H1 (cell line): ENCODE measurements at regions not wholly inside any gene's neighbourhood (a gene's known extent, or its start where the extent isn't known, plus 50 kb on each side); places are given as distances from the start of the nearest gene placed in this dataset.

ENCODE experiments used
- CTCF ChIA-PET: fragments of 300-600 bp; sonication (Branson Sonifier 250); formaldehyde crosslinking; loops from one replicate; lab custom pipeline; 2021; ENCODE audit not compliant: partially characterized antibody; lab: Charles Lee
- POLR2A ChIA-PET: fragments of 300-600 bp; sonication (Branson Sonifier 250); formaldehyde crosslinking; loops from one replicate; lab custom pipeline; 2021; ENCODE audit warnings: inconsistent platforms; ENCODE audit not compliant: partially characterized antibody; lab: Charles Lee
- DNase-seq, 2 experiments: peaks; one replicate each; pipeline versions ENCODE4 v3.0.0 to v3.0.0-alpha.2; 2010 to 2022; ENCODE audit warnings: low spot score in 2 of 2, low read depth in 1 of 2, mixed read lengths in 1 of 2
- FAIRE-seq: peaks from 2 replicates; lab custom pipeline; 2011; peaks lifted over from hg19 to GRCh38; lab: Jason Lieb, UNC
- H2AFZ ChIP-seq: 2 replicates; pipeline ENCODE4 v1.8.1; 2012; ENCODE audit warnings: low read length, inconsistent platforms
- H2AK5ac ChIP-seq: 2 replicates; pipeline ENCODE4 v1.6.1; 2013; ENCODE audit warnings: low read depth, low read length
- H2BK120ac ChIP-seq: replicated peaks from 2 replicates; pipeline ENCODE3; 2013; ENCODE audit warnings: low read depth, low read length, inconsistent platforms
- H2BK12ac ChIP-seq: 2 replicates; pipeline ENCODE4 v1.6.1; 2013; ENCODE audit warnings: low read depth, low read length
- H2BK15ac ChIP-seq: 2 replicates; pipeline ENCODE4 v1.6.1; 2013; ENCODE audit warnings: low read length
- H2BK20ac ChIP-seq: 2 replicates; pipeline ENCODE4 v1.6.1; 2013; ENCODE audit warnings: low read length
- H2BK5ac ChIP-seq: 2 replicates; pipeline ENCODE4 v1.6.1; 2013; ENCODE audit warnings: low read depth, low read length
- H3K14ac ChIP-seq: 2 replicates; pipeline ENCODE4 v1.6.1; 2013; ENCODE audit warnings: inconsistent platforms; ENCODE audit not compliant: insufficient read length
- H3K18ac ChIP-seq: 2 replicates; pipeline ENCODE4 v1.6.1; 2013; ENCODE audit warnings: low read length; ENCODE audit errors: extremely low read depth
- H3K23ac ChIP-seq: 2 replicates; pipeline ENCODE4 v1.6.1; 2013; ENCODE audit warnings: inconsistent platforms; ENCODE audit not compliant: insufficient read length
- H3K23me2 ChIP-seq: 2 replicates; pipeline ENCODE4 v1.6.1; 2013; ENCODE audit warnings: low read depth, low read length
- H3K27ac ChIP-seq: 2 replicates; pipeline ENCODE4 v1.6.1; 2011; ENCODE audit warnings: low read depth, low read length, inconsistent platforms
- H3K27me3 ChIP-seq, 4 experiments: replicated peaks in 1 of 4; 1 replicate in 1 of 4; 2 replicates in 3 of 4; pipeline versions ENCODE4 v1.6.1 to v1.8.1; 2011 to 2013; ENCODE audit warnings: low read length in 3 of 4, mild to moderate bottlenecking in 3 of 4, inconsistent platforms in 2 of 4, mixed read lengths in 2 of 4, moderate library complexity in 1 of 4; ENCODE audit not compliant: control insufficient read depth in 3 of 4, insufficient read depth in 3 of 4; ENCODE audit errors: extremely low read depth in 1 of 4
- H3K36me3 ChIP-seq, 4 experiments: 2 replicates each; pipeline versions ENCODE4 v1.6.1 to v1.8.1; 2011 to 2013; ENCODE audit warnings: mild to moderate bottlenecking in 4 of 4, low read length in 3 of 4, moderate library complexity in 2 of 4, control low read depth in 1 of 4, inconsistent platforms in 1 of 4; ENCODE audit not compliant: insufficient read depth in 4 of 4, control insufficient read depth in 2 of 4
- H3K4ac ChIP-seq: replicated peaks from 2 replicates; pipeline ENCODE3; 2013; ENCODE audit warnings: low read length, low read depth, mixed read lengths, inconsistent platforms; ENCODE audit not compliant: insufficient read length
- H3K4me1 ChIP-seq, 4 experiments: replicated peaks in 1 of 4; 1 replicate in 1 of 4; 2 replicates in 3 of 4; pipeline versions ENCODE4 v1.6.1 to v1.8.1; 2011 to 2013; ENCODE audit warnings: low read length in 3 of 4, inconsistent platforms in 2 of 4, mixed read lengths in 1 of 4; ENCODE audit not compliant: insufficient read depth in 4 of 4, control insufficient read depth in 3 of 4
- H3K4me2 ChIP-seq, 2 experiments: 2 replicates each; pipeline versions ENCODE4 v1.6.1 to v1.8.1; 2011 to 2013; ENCODE audit warnings: low read depth in 2 of 2, low read length in 2 of 2, control low read depth in 1 of 2, inconsistent platforms in 1 of 2, mild to moderate bottlenecking in 1 of 2; ENCODE audit not compliant: insufficient read depth in 1 of 2
- H3K4me3 ChIP-seq, 4 experiments: fragments of 200-600, 300-600 bp in 1 of 4; sonication (generic), shearing (Covaris generic), sonication (Bioruptor Twin) in 1 of 4; 2 replicates each; pipeline versions ENCODE4 v1.5.1 to v1.8.1; 2011 to 2016; ENCODE audit warnings: low read length in 4 of 4, low read depth in 3 of 4, control low read depth in 2 of 4, inconsistent platforms in 2 of 4, mild to moderate bottlenecking in 2 of 4, mixed read lengths in 1 of 4, moderate library complexity in 1 of 4; ENCODE audit not compliant: insufficient read depth in 2 of 4; ENCODE audit errors: extremely low read depth in 1 of 4
- H3K56ac ChIP-seq: replicated peaks from 2 replicates; pipeline ENCODE3; 2013; ENCODE audit warnings: low read depth, mild to moderate bottlenecking, mixed read lengths, low read length, inconsistent platforms; ENCODE audit not compliant: insufficient read length
- H3K79me1 ChIP-seq: 2 replicates; pipeline ENCODE4 v1.6.1; 2013; ENCODE audit warnings: low read depth, low read length, control low read depth
- H3K79me2 ChIP-seq, 2 experiments: 2 replicates each; pipeline versions ENCODE4 v1.6.1 to v1.8.1; 2012 to 2013; ENCODE audit warnings: low read length in 2 of 2, mild to moderate bottlenecking in 2 of 2, inconsistent platforms in 1 of 2; ENCODE audit not compliant: insufficient read depth in 2 of 2, control insufficient read depth in 1 of 2
- H3K9ac ChIP-seq, 4 experiments: replicated peaks in 1 of 4; 1 replicate in 1 of 4; 2 replicates in 3 of 4; pipeline versions ENCODE4 v1.6.1 to v1.8.1; 2011 to 2013; ENCODE audit warnings: low read depth in 3 of 4, low read length in 3 of 4, control low read depth in 2 of 4, mild to moderate bottlenecking in 2 of 4, moderate library complexity in 2 of 4, inconsistent platforms in 1 of 4; ENCODE audit errors: extremely low read depth in 1 of 4
- H3K9me3 ChIP-seq, 2 experiments: 2 replicates each; pipeline versions ENCODE4 v1.6.1 to v1.8.1; 2012 to 2013; ENCODE audit warnings: mild to moderate bottlenecking in 2 of 2, moderate library complexity in 2 of 2, control low read depth in 1 of 2, inconsistent platforms in 1 of 2, low read depth in 1 of 2, low read length in 1 of 2, mixed read lengths in 1 of 2; ENCODE audit not compliant: insufficient read depth in 2 of 2
- H4K20me1 ChIP-seq, 2 experiments: replicated peaks in 1 of 2; 2 replicates each; pipeline versions ENCODE3 to v1.8.1; 2011 to 2013; ENCODE audit warnings: inconsistent platforms in 2 of 2, low read length in 2 of 2, mild to moderate bottlenecking in 1 of 2; ENCODE audit not compliant: insufficient read depth in 2 of 2, control insufficient read depth in 1 of 2
- H4K5ac ChIP-seq: 2 replicates; pipeline ENCODE4 v1.6.1; 2013; ENCODE audit warnings: low read length, low read depth, mixed read lengths, inconsistent platforms; ENCODE audit not compliant: insufficient read length
- H4K8ac ChIP-seq: 2 replicates; pipeline ENCODE4 v1.8.0; 2013; ENCODE audit warnings: mild to moderate bottlenecking, moderate library complexity, low read length, inconsistent platforms; ENCODE audit not compliant: insufficient read depth; ENCODE audit errors: extremely low read depth
- H4K91ac ChIP-seq: replicated peaks from 2 replicates; pipeline ENCODE3; 2013; ENCODE audit warnings: low read length, mixed read lengths, inconsistent platforms; ENCODE audit not compliant: insufficient read length
- CBX8 ChIP-seq: fragments of 300-800, 300-1000 bp; sonication (generic); IDR thresholded peaks from 2 replicates; pipeline ENCODE4 v1.7.1; 2016; ENCODE audit warnings: low read depth, low read length, borderline replicate concordance
- CHD1 ChIP-seq: IDR thresholded peaks from 2 replicates; pipeline ENCODE4 v1.6.1; 2012; ENCODE audit warnings: low read depth, low read length, improper control_type of control experiment
- GABPA ChIP-seq: IDR thresholded peaks from 2 replicates; pipeline ENCODE4 v1.6.1; 2011; ENCODE audit warnings: mild to moderate bottlenecking, low read length, moderate library complexity, borderline replicate concordance; ENCODE audit not compliant: insufficient read depth
- GTF2F1 ChIP-seq: IDR thresholded peaks from 2 replicates; pipeline ENCODE4 v1.6.1; 2012; ENCODE audit warnings: low read depth, low read length, improper control_type of control experiment, borderline replicate concordance
- NANOG ChIP-seq: IDR thresholded peaks from 2 replicates; pipeline ENCODE4 v1.6.1; 2011; ENCODE audit warnings: low read length, low read depth, mild to moderate bottlenecking, inconsistent platforms; ENCODE audit not compliant: insufficient read depth, poor library complexity, severe bottlenecking
- NRF1 ChIP-seq: IDR thresholded peaks from 2 replicates; pipeline ENCODE4 v1.6.1; 2011; ENCODE audit warnings: mild to moderate bottlenecking, low read depth, low read length, improper control_type of control experiment
- PHF8 ChIP-seq: fragments of 200-600 bp; sonication (generic); conservative IDR thresholded peaks from 2 replicates; pipeline ENCODE4 v1.7.1; 2012; ENCODE audit warnings: low read depth, mild to moderate bottlenecking, inconsistent platforms, low read length, moderate library complexity
- RAD21 ChIP-seq, 2 experiments: IDR thresholded peaks in 1 of 2; conservative IDR thresholded peaks in 1 of 2; 2 replicates each; pipeline ENCODE4 v1.6.1; 2011; ENCODE audit warnings: low read depth in 2 of 2, low read length in 2 of 2, improper control_type of control experiment in 1 of 2, inconsistent platforms in 1 of 2, mild to moderate bottlenecking in 1 of 2, moderate library complexity in 1 of 2
- RNF2 ChIP-seq: fragments of 200-900, 300-1000 bp; sonication (generic); IDR thresholded peaks from 2 replicates; pipeline ENCODE4 v1.7.1; 2016; ENCODE audit warnings: borderline replicate concordance, low read depth, mild to moderate bottlenecking, antibody characterized with exemption, low read length; ENCODE audit not compliant: poor library complexity, severe bottlenecking; ENCODE audit errors: missing control alignments
- SIX5 ChIP-seq: IDR thresholded peaks from 2 replicates; pipeline ENCODE4 v1.6.1; 2011; ENCODE audit warnings: mild to moderate bottlenecking, low read depth, low read length
- SP1 ChIP-seq: IDR thresholded peaks from 2 replicates; pipeline ENCODE4 v1.6.1; 2011; ENCODE audit warnings: low read depth, low read length
- SUZ12 ChIP-seq: fragments of 200-600 bp; sonication (generic); IDR thresholded peaks from 2 replicates; pipeline ENCODE4 v1.6.1; 2012; ENCODE audit warnings: mild to moderate bottlenecking, inconsistent platforms, low read length, moderate library complexity, mixed read lengths
- TAF1 ChIP-seq: IDR thresholded peaks from 2 replicates; pipeline ENCODE4 v1.6.1; 2011; ENCODE audit warnings: mild to moderate bottlenecking, low read depth, low read length
- TEAD4 ChIP-seq: IDR thresholded peaks from 2 replicates; pipeline ENCODE4 v1.6.1; 2012; ENCODE audit warnings: low read depth, low read length, inconsistent platforms, mixed read lengths
- YY1 ChIP-seq: IDR thresholded peaks from 2 replicates; pipeline ENCODE4 v1.6.1; 2011; ENCODE audit warnings: low read depth, mild to moderate bottlenecking, low read length
- WGBS, 2 experiments: shearing (Covaris generic) in 1 of 2; methylation state at CpG; one replicate each; pipeline versions ENCODE4 v1.1.6 to v1.1.7; 2013 to 2015; ENCODE audit warnings: low lambda C conversion rate in 2 of 2, mixed read lengths in 2 of 2, inconsistent platforms in 1 of 2, low coverage in 1 of 2, missing lambda C conversion rate in 1 of 2; ENCODE audit not compliant: insufficient replicate concordance in 2 of 2, insufficient coverage in 1 of 2, insufficient read length in 1 of 2; ENCODE audit errors: extremely low coverage in 1 of 2, missing lambda C conversion rate in 1 of 2; 5-methylcytosine and 5-hydroxymethylcytosine counted together

GRCh38 chr2:146801886-146802285, 1042.9 kb upstream of the ACVR2A start:
- H3K18ac ChIP-seq: no peak overlapping the region
- H3K4me3 ChIP-seq: no peak overlapping the region
- H3K4me1 ChIP-seq: no peaks in the 10 kb centered on the region
- ChIA-PET CTCF (no interaction called here), POLR2A (no interaction called here)
- H3K14ac ChIP-seq: no peak overlapping the region
- no peaks in the 10 kb centered on the region for H3K27me3 ChIP-seq
- H3K23me2 ChIP-seq: no peaks in the 10 kb centered on the region
- H3K79me1 ChIP-seq: no peaks in the 10 kb centered on the region
- H2BK120ac ChIP-seq: no peak overlapping the region
- no peak overlapping the region for H3K27ac ChIP-seq
- no peak overlapping the region for H4K8ac ChIP-seq
- no peak overlapping the region for H2AK5ac ChIP-seq
- H3K79me2 ChIP-seq: no peaks in the 10 kb centered on the region
- H3K9me3 ChIP-seq: no peaks in the 10 kb centered on the region
- no peak overlapping the region for H3K4me2 ChIP-seq
- H2BK12ac ChIP-seq: no peak overlapping the region
- H2BK20ac ChIP-seq: no peak overlapping the region
- FAIRE-seq (no peak), DNase-seq (no peak)
- H4K20me1 ChIP-seq: no peaks in the 10 kb centered on the region
- WGBS, 2 experiments: 88% methylated on average over 1 of the region's 1 CpG; no CpG with 5 or more reads in 1 of the 2 experiments
- no peak overlapping the region for H3K9ac ChIP-seq
- no peak overlapping the region for H4K5ac ChIP-seq
- no peak overlapping the region for H2BK5ac ChIP-seq
- no peak overlapping the region for H3K23ac ChIP-seq
- TF ChIP-seq YY1 (no peak), PHF8 (no peak), NANOG (no peak), GABPA (no peak), RAD21 (IDR thresholded peaks at IDR 0.05 in 1 of 2, conservative IDR thresholded peaks at IDR 0.05 in 1 of 2; ENCODE audit: low read depth in 2 of 2, low read length in 2 of 2) (no peak), GTF2F1 (no peak), SUZ12 (no peak), SP1 (no peak), CBX8 (no peak), SIX5 (no peak), TAF1 (no peak), CHD1 (no peak), NRF1 (no peak), TEAD4 (no peak), RNF2 (no peak)
- H2AFZ ChIP-seq: no peak overlapping the region
- H3K4ac ChIP-seq: no peak overlapping the region
- H2BK15ac ChIP-seq: no peak overlapping the region
- H4K91ac ChIP-seq: no peak overlapping the region
- no peaks in the 10 kb centered on the region for H3K36me3 ChIP-seq
- no peak overlapping the region for H3K56ac ChIP-seq
